GM19395 (cell line): ENCODE measurements at regions not wholly inside any gene's neighbourhood (a gene's known extent, or its start where the extent isn't known, plus 50 kb on each side); places are given as distances from the start of the nearest gene placed in this dataset.

ENCODE experiments used
- ATAC-seq: cut with Tn5 transposase; IDR thresholded peaks from one replicate; pipeline ENCODE4 v1.9.1; 2021; ENCODE audit warnings: mild to moderate bottlenecking, moderate library complexity; ENCODE audit not compliant: unreplicated experiment

DNA sequence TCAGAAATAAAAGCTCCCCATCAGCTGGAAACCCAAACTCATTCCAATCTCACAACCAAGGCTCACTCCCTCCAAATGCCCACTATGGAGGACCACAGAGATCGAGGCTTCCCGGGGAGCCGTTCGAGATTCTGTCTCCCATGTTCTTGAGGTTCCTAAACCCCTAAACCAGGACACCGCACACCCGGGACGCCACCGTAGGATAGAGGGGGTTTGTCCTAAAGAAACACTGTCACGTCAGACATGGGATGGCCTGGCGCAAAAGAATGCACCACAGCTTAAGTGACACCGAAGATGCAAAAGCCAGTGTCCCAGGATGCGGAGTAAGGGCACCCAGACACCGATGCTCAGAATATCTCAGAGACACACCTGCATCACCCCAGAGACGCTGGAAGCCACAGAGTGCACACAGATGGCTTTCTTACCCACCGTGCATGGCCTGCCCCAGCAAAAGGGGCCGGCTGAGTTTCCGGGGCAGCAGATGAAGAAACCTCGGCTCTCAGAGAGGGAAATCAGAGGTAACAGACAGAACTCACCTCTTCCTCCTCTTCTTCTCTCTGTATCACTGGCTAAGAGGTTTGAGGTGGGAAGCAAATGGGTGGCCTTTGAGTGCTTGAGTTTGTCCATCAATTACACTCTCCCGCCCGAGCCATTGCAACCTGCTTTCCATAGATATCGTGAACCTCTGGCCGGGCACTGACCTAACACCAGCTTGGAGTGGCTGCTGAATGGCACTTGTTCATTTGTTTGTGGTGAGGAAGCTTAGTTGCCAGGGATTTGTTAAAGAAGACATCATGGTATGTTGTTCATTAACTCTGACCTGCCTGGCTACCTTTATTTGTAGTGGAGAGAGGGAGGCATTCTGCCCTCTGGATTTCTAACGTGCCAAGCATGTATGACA lies 65.1 kb upstream of the TNRC6C start:
- no peak for ATAC-seq

DNA sequence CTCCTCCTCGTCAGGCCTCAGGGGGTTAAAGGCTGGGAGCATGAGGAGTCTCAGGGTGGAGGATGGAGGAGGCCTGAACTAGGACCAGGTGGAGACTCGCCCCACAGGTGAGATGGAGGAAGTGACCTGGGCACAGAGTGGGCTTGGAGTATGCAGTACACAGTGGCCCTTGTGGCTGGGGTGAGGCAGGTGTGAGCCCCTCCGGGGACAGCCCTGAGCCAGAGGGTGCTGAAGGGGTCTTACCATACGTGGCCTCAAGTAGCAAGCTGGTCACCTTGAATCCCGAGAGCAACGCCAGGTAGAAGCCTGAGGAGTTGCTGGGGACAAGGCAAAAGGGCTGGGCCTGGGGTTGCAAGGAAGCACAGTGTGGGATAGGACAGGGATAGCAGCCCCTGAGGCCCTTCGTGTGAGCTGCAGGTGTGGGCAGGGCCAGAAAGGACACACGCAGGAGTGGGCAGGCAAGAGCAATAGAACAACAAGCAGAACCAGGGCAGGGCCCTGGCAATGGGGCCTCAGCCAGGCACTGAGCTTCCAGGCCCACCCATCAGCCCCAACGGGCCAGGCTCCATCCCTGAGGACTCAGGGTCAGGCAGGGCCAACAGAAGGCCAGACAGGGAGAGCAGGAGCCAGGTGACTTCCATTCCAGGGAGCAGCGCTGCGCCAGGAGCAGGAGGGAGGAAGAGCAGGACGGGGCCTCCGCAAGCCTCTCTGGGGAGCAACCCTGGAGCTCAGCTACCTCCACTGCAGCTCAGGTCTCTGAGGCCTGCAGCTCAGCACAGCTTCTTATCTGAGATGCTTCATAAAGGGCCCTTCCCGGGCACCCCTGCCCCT lies 64.2 kb upstream of the TNRC6C start:
- no peak for ATAC-seq

DNA sequence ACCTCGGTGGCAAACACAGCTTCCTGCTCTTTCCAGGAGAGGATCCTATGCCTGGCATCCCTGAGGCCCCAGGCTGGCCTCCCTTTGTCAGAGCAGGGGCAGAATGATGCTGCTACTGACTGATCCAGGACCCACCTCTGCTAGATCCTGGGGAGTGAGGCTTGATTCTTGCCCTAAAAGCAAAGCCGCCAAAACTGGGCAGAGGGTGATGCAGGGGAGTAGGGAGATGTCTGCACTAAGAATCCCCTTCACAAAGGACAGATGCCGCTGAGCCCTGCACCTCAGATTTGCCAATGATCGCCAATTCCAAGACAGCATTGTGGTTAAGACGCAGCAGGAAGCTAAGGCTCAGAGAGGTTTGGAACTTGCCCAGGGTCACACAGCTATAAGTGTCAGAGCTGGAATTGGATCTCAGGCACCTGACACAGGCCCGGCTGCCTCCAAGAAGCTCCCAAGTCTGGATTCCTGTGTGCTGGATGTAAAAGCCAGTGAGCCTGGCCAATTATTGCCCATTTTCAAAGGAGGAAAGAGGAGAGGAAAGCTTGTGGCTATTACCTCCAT lies 60.7 kb upstream of the TNRC6C start:
- ATAC-seq: no peak

DNA sequence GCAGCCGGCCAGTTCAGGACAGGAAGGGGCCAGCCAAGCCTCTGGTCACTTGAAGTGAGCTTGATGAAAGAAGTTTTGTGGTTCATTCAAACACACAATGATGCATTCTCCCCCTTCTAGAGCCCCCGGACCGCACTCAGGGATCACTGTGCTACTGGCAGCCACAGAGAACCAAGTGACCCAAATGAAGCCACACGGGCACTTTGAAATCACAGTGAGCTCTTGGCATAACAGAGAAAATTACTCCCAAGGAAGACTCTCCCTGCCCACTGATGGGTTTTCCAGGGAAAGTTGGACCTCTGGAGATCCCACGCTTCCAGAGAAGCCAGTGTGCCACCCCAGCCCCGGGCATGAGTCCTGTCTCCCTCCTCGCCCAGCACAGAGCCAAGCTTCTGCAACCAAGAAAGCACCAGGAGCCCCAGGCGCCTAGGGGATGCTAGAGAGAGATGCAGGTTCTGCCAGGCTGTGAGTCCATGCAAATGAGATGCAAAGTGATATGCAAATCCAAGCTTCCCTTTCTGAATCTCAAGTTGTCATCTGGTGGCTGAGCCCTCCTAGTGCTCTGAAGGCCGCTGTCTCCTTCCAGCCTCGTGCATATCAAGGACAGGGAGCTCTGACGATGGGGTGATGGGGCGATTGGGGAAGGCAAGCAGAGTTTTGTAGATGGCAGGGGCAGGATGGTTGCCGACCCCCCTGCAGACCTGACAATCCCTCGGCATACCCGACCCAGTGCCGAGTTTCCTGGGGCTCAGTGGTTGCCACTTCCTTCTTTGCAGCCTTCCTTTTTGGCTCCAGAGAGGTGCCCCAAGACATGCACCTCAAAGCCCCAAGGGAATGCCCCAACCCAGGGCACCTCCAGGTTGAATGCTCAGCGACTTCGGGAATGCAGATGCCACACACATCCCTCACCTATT lies 59.7 kb upstream of the TNRC6C start:
- no peak for ATAC-seq

DNA sequence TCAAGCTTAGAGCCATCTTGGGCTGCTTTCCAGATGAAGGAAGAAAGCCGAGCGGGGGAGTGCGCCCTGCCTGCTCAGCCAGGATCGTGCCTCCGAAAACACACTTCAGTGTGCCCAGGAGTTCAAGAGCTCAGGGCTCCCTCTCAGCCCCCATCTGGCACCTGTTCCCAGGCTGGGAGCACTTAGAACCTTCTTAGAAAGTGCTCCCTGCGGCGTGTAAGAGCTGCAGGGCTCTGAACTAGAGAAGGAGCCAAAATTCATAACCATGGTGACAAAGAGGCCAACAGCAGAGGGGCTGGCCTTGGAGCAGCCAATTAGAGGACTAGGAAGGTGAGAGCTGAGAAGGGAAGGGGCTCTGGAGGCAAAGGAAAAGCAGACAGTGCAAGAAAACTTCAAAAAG lies 59.0 kb upstream of the TNRC6C start:
- no peak for ATAC-seq

DNA sequence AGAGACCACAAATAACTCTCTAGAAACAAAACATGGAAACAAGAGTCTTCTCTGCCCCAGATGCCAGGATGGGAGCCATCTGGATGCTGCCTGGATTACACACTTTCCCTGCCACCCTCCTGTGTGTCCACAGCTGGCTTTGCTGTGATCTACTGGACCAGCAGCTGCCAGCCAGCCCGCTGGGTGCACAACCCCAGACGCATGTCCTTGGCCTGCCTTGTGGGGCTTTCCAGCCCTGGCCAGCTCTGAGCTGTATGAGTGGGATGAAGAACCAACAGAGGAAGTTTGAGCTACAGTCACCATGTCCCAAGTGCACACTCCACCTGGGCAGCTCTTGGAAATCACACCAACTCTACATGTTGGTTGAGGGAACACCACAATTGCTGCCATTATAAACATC lies 57.0 kb upstream of the TNRC6C start:
- ATAC-seq: no peak

DNA sequence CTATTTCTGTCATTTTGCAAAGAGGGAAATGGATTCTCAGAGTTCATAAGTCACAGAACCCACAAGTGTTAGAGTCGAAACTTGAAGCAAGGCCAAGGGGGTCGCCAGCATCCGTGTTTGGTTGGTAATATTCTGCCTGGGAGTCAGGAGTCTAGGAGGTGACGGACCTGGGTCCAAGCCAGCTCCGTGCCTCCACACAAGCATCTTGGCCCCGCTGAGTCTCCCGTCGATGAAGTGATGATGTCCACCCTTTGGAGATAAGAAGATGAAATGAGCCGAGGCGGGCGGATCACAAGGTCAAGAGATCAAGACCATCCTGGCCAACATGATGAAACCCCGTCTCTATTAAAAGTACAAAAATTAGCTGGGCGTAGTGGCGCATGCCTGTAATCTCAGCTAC lies 53.2 kb upstream of the TNRC6C start:
- ATAC-seq: no peak

DNA sequence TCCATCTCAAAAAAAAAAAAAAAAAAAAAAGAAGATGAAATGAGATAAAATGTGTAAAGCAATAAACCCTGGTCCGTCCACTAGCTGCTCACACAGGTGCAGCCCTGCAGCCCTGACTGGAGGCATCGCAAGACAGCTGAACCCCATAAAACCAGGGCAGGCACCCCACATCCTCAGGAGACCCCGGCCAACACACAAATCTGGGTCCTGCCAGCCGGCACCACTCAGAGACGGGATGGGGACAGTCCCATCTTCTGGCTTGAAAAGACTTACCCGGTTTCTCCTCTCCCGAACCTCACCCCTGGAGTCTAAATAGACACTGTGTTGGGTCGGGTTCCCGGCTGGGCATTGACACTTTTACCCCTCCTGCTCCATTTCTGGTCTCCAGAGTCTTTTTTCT lies 52.7 kb upstream of the TNRC6C start:
- ATAC-seq: no peak

DNA sequence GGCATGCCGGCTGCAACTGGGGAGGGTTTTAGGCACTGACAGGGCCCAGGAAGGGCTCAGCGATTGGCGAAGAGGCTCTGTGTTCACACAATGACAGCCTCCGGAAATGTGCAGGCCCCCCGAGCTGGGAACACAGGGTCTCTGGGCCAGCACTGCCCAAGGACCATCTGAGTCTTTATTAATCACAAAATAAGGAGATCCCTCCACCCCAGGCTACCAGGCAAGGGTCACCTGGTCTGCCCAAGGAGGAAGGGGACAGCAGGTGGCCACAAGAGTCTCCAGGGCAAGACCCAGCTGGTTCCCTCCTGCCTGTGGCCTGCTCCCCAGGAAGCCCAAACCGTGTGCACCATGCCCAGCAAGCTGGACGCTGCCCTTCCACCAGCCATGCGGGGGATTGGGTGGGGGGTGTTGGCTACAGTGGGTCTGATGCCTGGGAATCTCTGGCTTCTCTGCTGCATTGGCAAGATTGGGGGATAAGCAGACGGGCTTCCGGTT lies 52.1 kb upstream of the TNRC6C start:
- ATAC-seq: no peak

DNA sequence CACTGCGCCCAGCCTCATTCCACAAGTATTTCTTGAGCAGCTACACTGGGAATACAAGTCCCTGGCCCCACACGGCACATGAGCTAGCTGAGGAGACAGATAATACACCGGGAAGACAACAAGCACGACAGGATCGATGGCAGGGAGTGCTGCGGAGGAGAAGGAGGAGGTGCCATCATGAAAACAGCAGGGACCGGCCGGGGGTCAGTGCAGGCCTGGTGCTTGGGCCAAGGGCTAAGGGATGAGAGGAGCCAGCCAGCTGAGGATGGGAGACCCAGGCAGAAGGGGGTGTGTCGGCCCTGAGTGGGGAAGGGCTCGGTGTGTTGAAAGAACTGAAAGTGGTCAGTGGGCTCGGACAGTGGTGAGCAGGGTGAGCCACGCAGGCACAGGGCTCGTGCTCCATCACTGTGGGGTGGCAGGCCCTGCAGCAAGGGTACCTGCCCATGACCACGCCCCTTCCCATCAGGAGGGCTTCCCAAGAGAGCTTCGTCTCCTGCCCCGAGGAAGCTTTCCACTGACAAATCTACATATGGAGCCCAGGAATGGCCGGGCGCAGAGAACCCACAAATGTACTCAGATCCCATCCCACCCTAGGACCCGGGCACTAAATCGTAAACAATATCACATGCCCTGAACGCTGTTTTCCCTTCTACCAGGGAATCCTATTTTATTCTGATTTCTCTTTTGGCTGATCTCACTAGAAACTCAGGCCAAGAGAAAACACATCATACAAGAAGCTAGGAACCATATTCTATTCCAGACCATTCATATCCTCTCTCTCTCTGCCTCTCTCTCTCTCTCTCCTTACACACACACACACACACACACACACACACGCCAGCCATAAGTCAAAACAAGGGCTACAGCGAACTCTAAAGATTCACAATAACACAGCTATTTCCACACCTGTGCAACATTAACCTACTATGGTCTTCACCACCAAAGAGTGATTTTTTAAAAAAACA lies 50.7 kb upstream of the TNRC6C start:
- ATAC-seq: no peak

DNA sequence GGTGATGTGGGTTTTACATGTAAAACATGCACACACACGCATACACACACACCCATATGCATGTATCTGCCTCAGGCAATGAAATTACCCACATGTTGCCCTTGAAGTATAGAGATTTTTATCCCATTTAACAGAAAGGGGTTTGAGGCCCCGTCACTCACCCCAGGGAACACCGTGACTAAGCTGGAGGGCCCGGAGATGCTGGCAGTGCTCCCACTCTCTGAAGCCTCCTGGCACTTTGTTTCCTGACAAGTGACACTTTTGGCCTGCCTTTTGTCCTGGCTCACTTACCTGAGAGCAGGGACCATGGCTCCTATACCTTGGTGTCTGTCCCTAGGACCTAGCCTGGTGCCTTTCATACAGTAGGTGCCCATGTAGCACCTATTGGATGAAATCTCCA lies 50.0 kb upstream of the TNRC6C start:
- ATAC-seq: no peak
